GM21737 (cell line): ENCODE measurements at regions not wholly inside any gene's neighbourhood (a gene's known extent, or its start where the extent isn't known, plus 50 kb on each side); places are given as distances from the start of the nearest gene placed in this dataset.

Source experiments
- ATAC-seq: cut with Tn5 transposase; IDR thresholded peaks from one replicate; pipeline ENCODE4 v1.9.1; 2021; ENCODE audit warnings: mild to moderate bottlenecking, moderate library complexity; ENCODE audit not compliant: unreplicated experiment

DNA sequence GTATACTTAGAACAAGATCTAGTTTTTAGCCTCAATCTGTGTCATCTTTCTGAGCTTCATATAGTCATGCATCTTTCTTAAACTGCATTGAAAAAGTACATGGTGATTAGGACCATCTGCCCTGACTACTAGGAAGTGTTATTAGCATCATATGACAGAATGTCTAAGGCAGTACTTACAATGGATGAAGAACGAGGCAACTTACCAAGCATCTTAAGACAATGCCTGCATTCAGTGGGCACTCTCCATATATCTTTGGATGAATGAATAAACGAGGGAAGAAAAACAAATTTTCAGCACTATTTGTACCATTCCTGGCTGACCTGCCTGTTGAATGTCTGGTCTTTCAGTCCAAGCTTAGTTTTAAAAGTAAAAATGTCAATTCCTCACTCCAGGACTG lies 185.4 kb upstream of the EPHA3 start:
- ATAC-seq: no peak

- ATAC-seq: no peak
Observed at GRCh38 chr3:88926221-88926620, 181.2 kb upstream of the EPHA3 start.

- no peak for ATAC-seq
Observed at GRCh38 chr3:88930611-88931010, 176.8 kb upstream of the EPHA3 start.

DNA sequence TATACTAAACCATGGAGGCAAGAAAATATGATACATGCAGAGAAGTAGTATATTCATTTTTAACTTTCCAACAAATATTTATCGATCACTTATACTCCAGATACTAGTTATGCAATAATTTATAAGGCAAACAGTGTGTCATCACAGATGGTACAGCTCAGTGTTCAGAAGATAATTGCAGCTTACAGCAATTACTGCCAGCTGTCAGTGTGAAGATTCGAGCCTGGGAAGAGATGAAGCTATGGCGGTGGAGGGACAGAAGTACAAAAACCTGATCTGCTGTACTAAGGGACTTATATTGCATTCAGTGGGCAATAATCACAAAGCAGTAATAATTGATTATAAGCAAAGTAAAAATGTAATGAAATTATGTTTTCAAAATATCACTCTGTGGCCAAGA lies 170.6 kb upstream of the EPHA3 start:
- ATAC-seq: no peak

DNA sequence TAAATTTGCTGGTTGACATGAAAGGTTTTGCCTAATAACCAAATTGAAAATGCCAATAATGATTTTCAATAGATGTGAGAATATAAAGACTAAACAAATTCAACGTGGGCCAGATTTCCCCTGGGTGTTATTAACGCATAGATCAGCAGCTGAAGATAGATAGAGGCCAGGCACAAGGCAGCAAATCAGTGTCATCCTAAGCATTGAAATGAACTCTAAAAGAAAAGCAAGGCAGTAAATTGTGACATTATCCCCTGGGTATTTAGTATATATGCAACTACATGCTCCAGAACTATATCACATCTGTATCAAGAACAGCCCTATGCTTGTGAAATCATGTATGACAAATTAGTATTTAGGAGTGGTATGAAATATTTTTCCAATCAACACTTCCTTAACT lies 167.1 kb upstream of the EPHA3 start:
- ATAC-seq: no peak

GRCh38 chr3:88947013-88947412 lies 160.4 kb upstream of the EPHA3 start:
- ATAC-seq: no peak

GRCh38 chr3:88954853-88955252 lies 152.6 kb upstream of the EPHA3 start:
- ATAC-seq: no peak

DNA sequence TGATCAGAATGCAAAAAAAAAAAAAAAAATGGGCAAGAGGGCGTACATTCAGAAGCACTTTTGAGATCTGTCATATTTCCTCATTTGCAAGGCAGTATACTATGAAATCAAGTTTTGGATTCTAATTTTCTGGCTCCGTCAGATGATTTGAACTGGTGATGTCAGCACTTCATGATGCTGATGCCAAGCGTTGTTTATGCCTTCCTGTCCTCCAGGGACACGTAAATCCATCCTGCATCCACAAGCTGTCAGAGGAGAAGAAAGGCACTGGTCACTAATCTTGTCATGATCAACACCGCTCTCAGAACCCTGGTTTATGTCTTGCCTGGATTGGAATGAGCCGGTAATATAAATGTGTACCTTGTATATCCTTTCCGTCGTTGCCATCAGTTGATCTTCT lies 152.1 kb upstream of the EPHA3 start:
- no peak for ATAC-seq

DNA sequence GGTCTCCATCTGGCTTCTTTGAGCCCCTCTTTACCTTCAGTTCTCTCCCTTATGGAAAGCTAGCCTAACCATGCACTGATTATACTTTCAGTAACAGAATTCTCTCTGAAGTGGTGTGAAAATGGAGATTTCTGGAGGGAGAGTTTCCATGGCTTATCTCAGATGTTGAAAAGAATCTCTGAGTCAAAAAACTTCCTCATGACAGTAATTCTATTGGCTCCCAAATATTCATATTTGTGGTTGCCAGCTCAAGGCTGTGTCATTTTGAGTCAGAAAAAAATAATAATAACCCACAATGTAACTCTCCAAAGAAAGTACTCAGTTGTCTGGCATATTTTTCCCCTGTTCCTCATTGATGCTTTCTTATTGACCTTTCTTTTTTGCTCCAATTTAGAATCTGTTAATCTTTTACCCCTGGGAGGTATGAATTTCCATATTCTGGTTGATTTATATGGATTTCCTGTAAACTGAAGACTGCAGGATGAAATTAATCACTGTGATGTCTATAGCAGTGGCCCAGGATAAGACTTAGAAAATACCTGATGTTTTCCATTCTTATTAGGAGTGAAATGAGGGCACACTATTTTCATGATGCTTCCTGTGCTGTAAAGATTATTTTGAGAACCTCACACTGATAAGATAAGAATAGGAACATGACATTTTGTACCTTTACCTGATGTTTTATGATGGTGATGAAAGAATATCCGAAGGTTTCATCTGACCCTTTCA lies 149.5 kb upstream of the EPHA3 start:
- no peak for ATAC-seq

GRCh38 chr3:88960019-88960418 lies 147.4 kb upstream of the EPHA3 start:
- ATAC-seq: no peak

GRCh38 chr3:88963003-88963402 lies 144.4 kb upstream of the EPHA3 start:
- ATAC-seq: no peak

GRCh38 chr3:88979760-88980159 lies 127.7 kb upstream of the EPHA3 start:
- no peak for ATAC-seq

- ATAC-seq: no peak
Observed at GRCh38 chr3:88983458-88983857, 124.0 kb upstream of the EPHA3 start.

- ATAC-seq: no peak
Observed at GRCh38 chr3:88984256-88984655, 123.2 kb upstream of the EPHA3 start.

- ATAC-seq: no peak
Observed at GRCh38 chr3:88984832-88985231, 122.6 kb upstream of the EPHA3 start.

GRCh38 chr3:88985491-88985890 lies 121.9 kb upstream of the EPHA3 start:
- ATAC-seq: no peak

DNA sequence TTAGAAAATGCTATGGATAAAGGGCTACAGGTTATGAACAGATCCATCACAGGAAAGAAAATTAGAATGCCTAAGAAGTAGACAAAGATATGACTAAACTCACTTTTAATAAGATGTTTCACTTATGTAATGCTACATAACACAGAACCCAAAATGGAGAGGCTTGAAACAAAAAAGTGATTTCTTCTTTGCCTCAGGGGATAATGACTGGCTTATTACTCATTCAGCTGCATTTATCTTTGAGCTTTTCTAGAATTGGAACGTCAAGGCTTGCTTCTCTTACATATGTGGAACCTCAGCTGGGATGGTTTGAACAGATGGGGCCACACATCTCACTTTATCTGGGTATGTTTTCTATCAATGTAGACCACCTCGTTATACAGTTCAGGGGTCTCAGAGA lies 120.6 kb upstream of the EPHA3 start:
- ATAC-seq: no peak

- ATAC-seq: no peak
Observed at GRCh38 chr3:88987776-88988175, 119.6 kb upstream of the EPHA3 start.

DNA sequence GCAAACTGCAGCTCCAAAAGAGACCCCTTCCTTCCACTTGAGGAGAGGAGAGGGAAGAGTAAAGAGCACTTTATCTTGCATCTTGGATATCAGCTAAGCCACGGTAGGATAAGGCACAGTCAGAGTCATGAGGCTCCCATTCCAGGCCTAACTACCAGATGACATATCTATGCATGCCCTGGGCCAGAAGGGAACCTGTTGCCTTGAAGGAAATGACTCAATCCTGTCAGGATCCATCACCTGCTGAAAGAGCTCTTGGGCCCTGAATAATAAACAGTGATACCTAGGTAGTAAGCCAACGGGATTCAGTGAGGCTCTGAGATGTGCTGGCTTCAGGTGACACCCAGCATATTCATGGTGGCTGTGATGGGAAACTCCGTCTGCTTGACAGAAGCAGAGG lies 118.5 kb upstream of the EPHA3 start:
- ATAC-seq: no peak

DNA sequence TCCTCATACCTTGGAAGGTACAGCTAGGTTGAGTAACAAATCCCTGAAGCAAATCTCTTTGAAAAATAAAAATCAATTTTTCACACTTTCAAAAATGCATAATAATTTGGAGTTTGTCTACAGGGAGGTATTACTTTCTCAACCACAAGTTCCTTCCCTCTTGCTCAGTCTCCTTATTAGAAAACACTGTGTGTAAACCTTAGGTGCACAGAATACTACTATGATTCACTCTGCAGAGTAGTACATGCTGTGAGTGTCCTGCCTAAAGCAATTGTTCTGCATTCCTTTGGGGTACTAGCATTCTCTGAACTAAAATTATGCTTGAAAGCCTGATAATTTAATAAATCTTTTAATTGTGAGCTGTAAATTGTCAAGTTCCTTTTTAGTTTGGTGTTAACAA lies 115.9 kb upstream of the EPHA3 start:
- ATAC-seq: no peak

DNA sequence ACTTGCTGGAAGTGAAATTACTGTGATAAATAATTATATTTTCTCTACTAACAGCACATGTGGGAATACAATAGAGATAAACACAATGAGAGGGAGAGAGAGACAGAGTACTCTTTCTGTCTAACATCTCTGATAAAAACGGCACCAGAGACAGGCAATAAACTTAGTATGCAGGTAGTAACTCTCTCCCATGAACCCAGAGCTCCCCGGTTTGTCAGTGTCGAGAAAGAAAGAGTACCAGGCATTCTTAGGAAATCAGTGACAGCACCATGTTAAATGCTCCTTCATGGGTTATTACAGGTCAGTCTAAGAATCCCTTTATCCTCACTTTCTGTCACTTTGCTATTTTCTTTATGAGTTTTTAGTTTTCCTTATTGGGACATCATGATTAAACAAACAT lies 110.7 kb upstream of the EPHA3 start:
- ATAC-seq: no peak

GRCh38 chr3:88997260-88997659 lies 110.2 kb upstream of the EPHA3 start:
- no peak for ATAC-seq

DNA sequence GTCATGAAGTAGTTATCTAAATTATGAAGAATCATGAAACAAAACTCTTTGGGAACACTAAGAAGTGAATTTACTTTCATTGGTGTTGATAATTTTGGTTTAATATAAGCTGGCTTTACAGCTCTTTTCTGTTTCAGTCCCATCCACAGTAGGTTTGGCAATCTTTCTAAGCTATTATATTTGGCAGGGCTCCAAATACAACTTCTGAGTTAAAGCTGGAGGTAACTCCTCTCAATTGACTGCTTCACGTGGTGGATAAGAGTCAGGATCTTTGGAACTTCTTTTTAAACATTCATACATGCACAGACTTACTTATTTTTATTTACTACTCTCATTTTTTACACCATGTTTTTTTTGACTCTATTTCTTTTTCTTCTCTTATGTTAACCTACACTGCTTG lies 106.5 kb upstream of the EPHA3 start:
- no peak for ATAC-seq
